Left ventricle myocardium inferior (tissue), 1 donor: ENCODE measurements at regions not wholly inside any gene's neighbourhood (a gene's known extent, or its start where the extent isn't known, plus 50 kb on each side); places are given as distances from the start of the nearest gene placed in this dataset.

Experiments used
- DNase-seq: peaks from one replicate; pipeline ENCODE4 v3.0.0-alpha.2; 2020
- H3K27ac ChIP-seq: fragments of 200-600 bp; replicated peaks from 2 replicates; pipeline ENCODE4 v1.8.0; 2021
- H3K27me3 ChIP-seq: fragments of 200-600 bp; 2 replicates; pipeline ENCODE4 v1.8.0; 2021; ENCODE audit warnings: low read depth
- H3K36me3 ChIP-seq: fragments of 200-600 bp; 2 replicates; pipeline ENCODE4 v1.8.0; 2021
- H3K4me1 ChIP-seq: fragments of 200-600 bp; 2 replicates; pipeline ENCODE4 v1.8.0; 2021
- H3K4me3 ChIP-seq: fragments of 200-600 bp; 2 replicates; pipeline ENCODE4 v1.8.0; 2021; ENCODE audit warnings: mild to moderate bottlenecking, moderate library complexity
- H3K9me3 ChIP-seq: fragments of 200-600 bp; replicated peaks from 2 replicates; pipeline ENCODE4 v1.8.0; 2021
- intact Hi-C: fragments of 100-400 bp; cut with micrococcal nuclease; formaldehyde crosslinking; loops from one replicate; pipeline ENCODE4 v1.11.0; 2022
- TF ChIP-seq, protein P1 (sequence below): fragments of 200-600 bp; IDR thresholded peaks from 2 replicates; pipeline ENCODE4 v1.8.0; 2021; ENCODE audit warnings: antibody characterized with exemption, mild to moderate bottlenecking, borderline replicate concordance
- donor health status: DM: no; HTN: yes; CAD: no; lungs with severe emphysema.

DNA sequence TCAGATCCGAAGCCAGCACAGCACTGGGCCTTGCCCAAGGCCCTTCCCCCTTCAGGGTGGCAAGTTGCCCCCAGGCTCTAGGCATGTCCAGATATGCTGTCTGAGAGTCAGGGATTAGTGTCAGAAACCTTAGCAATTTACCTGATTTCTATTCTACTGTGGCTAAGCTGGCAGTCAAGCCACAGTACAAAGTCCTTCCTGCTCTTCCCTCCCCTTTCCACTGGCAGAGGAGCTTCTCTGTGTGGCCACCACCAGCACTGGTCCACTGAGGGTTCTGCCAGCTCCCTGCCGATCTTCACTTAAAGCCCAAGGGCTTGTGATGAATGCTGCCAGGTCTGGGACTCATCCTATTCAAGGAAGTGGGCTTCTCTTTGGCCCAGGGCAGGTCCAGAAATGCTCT, 324.5 kb upstream of the RPS6KA3 start:
- peaks cover 7% of the 10 kb centered on the region for H3K9me3 ChIP-seq
- intact Hi-C loops: no loop called here
- H3K4me3 ChIP-seq: no peak overlapping the region
- no peaks in the 10 kb centered on the region for H3K4me1 ChIP-seq
- H3K36me3 ChIP-seq: no peaks in the 10 kb centered on the region
- H3K27me3 ChIP-seq: no peaks in the 10 kb centered on the region
- no peak overlapping the region for H3K27ac ChIP-seq
- no peak for DNase-seq
- TF ChIP-seq, protein P1, sequence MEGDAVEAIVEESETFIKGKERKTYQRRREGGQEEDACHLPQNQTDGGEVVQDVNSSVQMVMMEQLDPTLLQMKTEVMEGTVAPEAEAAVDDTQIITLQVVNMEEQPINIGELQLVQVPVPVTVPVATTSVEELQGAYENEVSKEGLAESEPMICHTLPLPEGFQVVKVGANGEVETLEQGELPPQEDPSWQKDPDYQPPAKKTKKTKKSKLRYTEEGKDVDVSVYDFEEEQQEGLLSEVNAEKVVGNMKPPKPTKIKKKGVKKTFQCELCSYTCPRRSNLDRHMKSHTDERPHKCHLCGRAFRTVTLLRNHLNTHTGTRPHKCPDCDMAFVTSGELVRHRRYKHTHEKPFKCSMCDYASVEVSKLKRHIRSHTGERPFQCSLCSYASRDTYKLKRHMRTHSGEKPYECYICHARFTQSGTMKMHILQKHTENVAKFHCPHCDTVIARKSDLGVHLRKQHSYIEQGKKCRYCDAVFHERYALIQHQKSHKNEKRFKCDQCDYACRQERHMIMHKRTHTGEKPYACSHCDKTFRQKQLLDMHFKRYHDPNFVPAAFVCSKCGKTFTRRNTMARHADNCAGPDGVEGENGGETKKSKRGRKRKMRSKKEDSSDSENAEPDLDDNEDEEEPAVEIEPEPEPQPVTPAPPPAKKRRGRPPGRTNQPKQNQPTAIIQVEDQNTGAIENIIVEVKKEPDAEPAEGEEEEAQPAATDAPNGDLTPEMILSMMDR: no peak

DNA sequence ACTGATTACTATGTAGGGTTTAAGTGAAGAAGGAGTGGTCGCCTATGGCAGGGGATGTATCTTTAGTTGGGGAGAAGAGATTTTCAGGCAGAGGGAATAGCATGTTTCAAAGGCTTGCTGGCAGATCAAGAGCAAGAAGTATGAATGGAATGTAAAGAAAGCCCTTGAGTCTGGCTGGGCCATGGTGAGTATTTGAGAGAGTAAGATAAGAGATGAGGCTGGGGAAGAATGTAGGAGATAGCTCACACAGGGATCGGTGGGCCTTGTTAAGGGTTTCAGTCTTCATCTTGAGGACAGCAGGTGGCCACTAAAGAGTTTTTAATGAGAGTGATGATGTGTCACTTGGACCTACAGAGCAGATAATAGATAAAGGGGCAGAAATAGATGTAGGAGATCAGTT, 319.1 kb upstream of the RPS6KA3 start:
- Histone ChIP-seq H3K27me3 (no peaks in the 10 kb centered on the region), H3K4me1 (no peaks in the 10 kb centered on the region), H3K36me3 (no peaks in the 10 kb centered on the region), H3K27ac (no peak overlapping the region), H3K9me3 (peaks cover 7% of the 10 kb centered on the region), H3K4me3 (no peak overlapping the region)
- intact Hi-C loops: no loop called here
- TF ChIP-seq, protein P1: no peak
- DNase-seq: no peak

DNA sequence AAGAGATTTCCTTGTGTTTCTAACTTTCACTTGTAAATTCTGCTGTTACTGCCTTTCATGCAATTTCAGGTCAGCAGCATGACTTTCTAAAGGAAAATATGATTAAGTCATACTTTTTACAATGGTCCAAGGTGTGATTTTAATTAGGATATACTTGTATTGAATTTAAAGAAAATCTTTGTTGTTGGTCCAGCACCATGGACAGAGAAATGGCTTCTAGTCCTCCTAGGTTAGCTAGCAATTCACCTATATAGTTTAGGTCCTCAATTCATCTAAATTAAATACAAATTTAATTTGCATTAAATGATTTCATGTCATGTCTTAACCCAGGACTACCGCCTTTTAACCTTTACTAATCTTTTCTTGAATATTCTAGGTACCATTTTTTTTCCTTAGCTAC, 304.9 kb upstream of the RPS6KA3 start:
- intact Hi-C loops: no loop called here
- Histone ChIP-seq H3K9me3 (no peaks in the 10 kb centered on the region), H3K36me3 (no peaks in the 10 kb centered on the region), H3K27ac (no peak overlapping the region), H3K27me3 (no peaks in the 10 kb centered on the region), H3K4me3 (no peak overlapping the region), H3K4me1 (no peaks in the 10 kb centered on the region)
- TF ChIP-seq, protein P1: no peak
- DNase-seq: no peak

DNA sequence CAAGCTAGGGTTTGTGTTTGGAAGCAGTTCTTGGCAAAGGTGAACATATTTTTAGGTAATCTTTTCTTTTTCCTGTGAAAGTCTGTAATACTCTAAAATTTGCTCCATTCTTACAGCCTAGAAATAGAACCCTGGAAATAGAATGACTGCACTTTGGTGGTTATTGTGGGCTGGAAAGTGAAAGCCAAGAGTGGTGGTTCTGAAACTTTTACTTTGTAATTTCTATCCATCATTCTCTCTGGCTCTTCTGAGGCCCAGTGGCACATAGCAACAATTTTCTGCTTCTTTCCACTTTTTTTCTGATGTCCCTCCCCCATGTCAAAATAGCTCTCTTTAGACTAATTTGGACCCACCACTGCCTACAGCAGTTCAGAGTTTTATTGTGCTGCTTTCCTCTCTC, 300.4 kb upstream of the RPS6KA3 start:
- Histone ChIP-seq H3K36me3 (no peaks in the 10 kb centered on the region), H3K4me1 (no peaks in the 10 kb centered on the region), H3K4me3 (no peak overlapping the region), H3K9me3 (no peaks in the 10 kb centered on the region), H3K27ac (no peak overlapping the region), H3K27me3 (no peaks in the 10 kb centered on the region)
- no peak for DNase-seq
- TF ChIP-seq, protein P1: no peak
- intact Hi-C loops: no loop called here

DNA sequence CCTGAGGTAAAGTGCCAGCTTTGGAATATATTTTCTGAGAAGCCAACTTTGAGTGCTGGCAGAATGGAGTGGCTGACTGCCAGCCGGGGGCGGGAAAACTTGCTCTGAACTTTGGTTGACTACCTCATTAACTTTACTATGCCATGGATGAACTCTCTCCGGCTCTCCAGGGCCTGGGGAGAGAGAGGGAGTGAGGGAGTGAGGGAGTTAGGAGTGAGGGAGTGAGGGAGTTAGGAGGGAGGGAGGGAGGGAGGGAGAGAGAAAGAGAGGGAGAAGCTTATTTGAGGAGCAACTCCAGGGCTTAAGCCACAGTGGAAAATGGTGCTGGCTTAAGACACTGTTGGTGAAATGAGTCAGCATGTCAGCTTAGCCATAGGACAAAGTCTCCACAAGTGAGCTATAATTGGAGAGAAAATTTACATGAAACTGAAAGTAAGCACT, 280.9 kb upstream of the RPS6KA3 start:
- no peak for DNase-seq
- Histone ChIP-seq H3K9me3 (peaks cover 8% of the 10 kb centered on the region), H3K4me3 (no peak overlapping the region), H3K36me3 (no peaks in the 10 kb centered on the region), H3K27ac (no peak overlapping the region), H3K27me3 (no peaks in the 10 kb centered on the region), H3K4me1 (no peaks in the 10 kb centered on the region)
- intact Hi-C loops: no loop called here
- TF ChIP-seq, protein P1: no peak

DNA sequence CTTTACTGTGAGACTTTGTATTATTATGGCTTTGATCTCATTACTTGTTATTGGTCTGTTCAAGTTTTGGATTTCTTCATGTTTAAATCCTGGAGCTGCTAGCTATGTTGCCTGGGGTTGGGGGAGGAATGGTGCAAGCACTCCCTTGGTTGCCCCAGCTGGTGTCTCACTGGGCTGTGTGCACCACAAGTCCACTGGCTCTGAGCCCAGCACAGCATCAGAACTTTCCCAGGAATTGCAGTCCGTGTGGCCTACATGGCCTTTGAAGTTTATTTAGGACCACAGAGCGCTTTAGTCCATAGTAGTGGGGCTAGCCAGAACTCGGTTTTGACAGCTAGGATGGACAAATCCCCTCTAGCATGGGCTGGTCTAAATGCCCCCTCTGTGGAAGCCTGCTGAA, 278.8 kb upstream of the RPS6KA3 start:
- Histone ChIP-seq H3K4me3 (no peak overlapping the region), H3K27me3 (no peaks in the 10 kb centered on the region), H3K9me3 (peaks cover 25% of the 10 kb centered on the region), H3K27ac (no peak overlapping the region), H3K4me1 (no peaks in the 10 kb centered on the region), H3K36me3 (no peaks in the 10 kb centered on the region)
- TF ChIP-seq, protein P1: no peak
- intact Hi-C loops: no loop called here
- no peak for DNase-seq
